Esophagus squamous epithelium (tissue), 5 donors: ENCODE measurements at regions not wholly inside any gene's neighbourhood (a gene's known extent, or its start where the extent isn't known, plus 50 kb on each side); places are given as distances from the start of the nearest gene placed in this dataset.

Experiments
- DNase-seq: peaks from one replicate; lab custom pipeline; 2025; lab: John Stamatoyannopoulos, UW
- H3K27ac ChIP-seq, 4 donors: fragments of 200-600 bp; sonication (generic); one replicate each; pipeline ENCODE4 v1.5.1; 2016 to 2019; ENCODE audit warnings: mild to moderate bottlenecking in 1 of 4
- H3K27me3 ChIP-seq, 4 donors: fragments of 200-600 bp; sonication (generic); 1 replicate in 3 of 4; 2 replicates in 1 of 4; pipeline versions ENCODE4 v1.5.1 to v1.6.0; 2017 to 2021; ENCODE audit warnings: antibody characterized with exemption in 1 of 4
- H3K36me3 ChIP-seq, 3 donors: fragments of 200-600 bp; sonication (generic); one replicate each; pipeline ENCODE4 v1.5.1; 2016 to 2019
- H3K4me1 ChIP-seq, 3 donors: fragments of 200-600 bp; sonication (generic); one replicate each; pipeline ENCODE4 v1.5.1; 2017 to 2019
- H3K4me3 ChIP-seq, 4 donors: fragments of 200-600 bp; sonication (generic); 1 replicate in 3 of 4; 2 replicates in 1 of 4; pipeline ENCODE4 v1.5.1; 2016 to 2019; ENCODE audit warnings: mild to moderate bottlenecking in 2 of 4, moderate library complexity in 1 of 4
- H3K9me3 ChIP-seq, 3 donors: fragments of 200-600 bp; sonication (generic); one replicate each; pipeline ENCODE4 v1.5.1; 2016 to 2019
- CTCF ChIP-seq, 6 experiments: fragments of 450-650 bp in 4 of 6; fragments of 200-600 bp in 2 of 6; sonication (generic) in 2 of 6; IDR thresholded peaks; one replicate each; pipeline ENCODE4 v1.5.1; 2016 to 2019; ENCODE audit warnings: antibody characterized with exemption in 6 of 6, mild to moderate bottlenecking in 4 of 6, moderate library complexity in 4 of 6
- POLR2A ChIP-seq, 4 donors: fragments of 450-650 bp; IDR thresholded peaks; one replicate each; pipeline ENCODE4 v1.6.1; 2017; ENCODE audit warnings: antibody characterized with exemption in 4 of 4, mild to moderate bottlenecking in 4 of 4, moderate library complexity in 3 of 4
- WGBS, 2 donors: methylation state at CpG; one replicate each; pipeline ENCODE4 v1.1.5; 2018; 5-methylcytosine and 5-hydroxymethylcytosine counted together
- intact Hi-C: fragments of 100-400 bp; cut with DNase I; formaldehyde crosslinking; loops from one replicate; pipeline ENCODE4 v1.15.0; 2022
- donor health status: DM: yes; HTN: yes; CAD: no.

GRCh38 chr3:162641907-162642306 is 1145.3 kb downstream of the OTOL1 start:
- H3K9me3 ChIP-seq: peaks cover 0 to 6% (median 0%) of the 10 kb centered on the region in 3 donors
- TF ChIP-seq POLR2A (IDR thresholded peaks at IDR 0.05) (no peak), CTCF (IDR thresholded peaks at IDR 0.05) (no peak)
- intact Hi-C loops: no loop called here

GRCh38 chr3:162643245-162643644 is 1146.6 kb downstream of the OTOL1 start:
- H3K4me1 ChIP-seq: no peaks in the 10 kb centered on the region
- TF ChIP-seq POLR2A (IDR thresholded peaks at IDR 0.05) (no peak), CTCF (IDR thresholded peaks at IDR 0.05) (no peak)
- WGBS, 2 donors: 39 to 75% methylated on average over 2 of the region's 2 CpGs
- intact Hi-C loops: no loop called here
- no peak overlapping the region for H3K27ac ChIP-seq
- H3K36me3 ChIP-seq: no peaks in the 10 kb centered on the region
- H3K27me3 ChIP-seq: no peaks in the 10 kb centered on the region
- DNase-seq: no peak
- H3K9me3 ChIP-seq: peaks cover 0 to 13% (median 6%) of the 10 kb centered on the region in 3 donors
- no peak overlapping the region for H3K4me3 ChIP-seq

More at GRCh38 chr3:162641907-162642306, 1145.3 kb downstream of the OTOL1 start:
- Histone ChIP-seq H3K27ac (no peak overlapping the region), H3K4me3 (no peak overlapping the region), H3K36me3 (no peaks in the 10 kb centered on the region), H3K4me1 (no peaks in the 10 kb centered on the region), H3K27me3 (no peaks in the 10 kb centered on the region)
- 54 to 64% methylated on average over 2 of the region's 2 CpGs for WGBS, 2 donors
- no peak for DNase-seq

- TF ChIP-seq CTCF (IDR thresholded peaks at IDR 0.05) (no peak), POLR2A (IDR thresholded peaks at IDR 0.05) (no peak)
- intact Hi-C loops: no loop called here
- H3K4me3 ChIP-seq: no peak overlapping the region
- H3K4me1 ChIP-seq: no peaks in the 10 kb centered on the region
- no peaks in the 10 kb centered on the region for H3K36me3 ChIP-seq
- no peaks in the 10 kb centered on the region for H3K27me3 ChIP-seq
- no peak overlapping the region for H3K27ac ChIP-seq
- WGBS, 2 donors: 46 to 77% methylated on average over 2 of the region's 2 CpGs
- peaks cover 0 to 16% (median 0%) of the 10 kb centered on the region in 3 donors for H3K9me3 ChIP-seq
- no peak for DNase-seq
These were observed 1150.7 kb downstream of the OTOL1 start for GRCh38 chr3:162647321-162647720.

GRCh38 chr3:162658003-162658402 is 1161.4 kb downstream of the OTOL1 start:
- 65 to 71% methylated on average over 1 of the region's 1 CpG for WGBS, 2 donors
- H3K4me3 ChIP-seq: no peak overlapping the region
- TF ChIP-seq CTCF (IDR thresholded peaks at IDR 0.05) (no peak), POLR2A (IDR thresholded peaks at IDR 0.05) (no peak)
- no peaks in the 10 kb centered on the region for H3K4me1 ChIP-seq
- no peak overlapping the region for H3K27ac ChIP-seq
- no peaks in the 10 kb centered on the region for H3K9me3 ChIP-seq
- no peaks in the 10 kb centered on the region for H3K27me3 ChIP-seq
- intact Hi-C loops: no loop called here
- no peaks in the 10 kb centered on the region for H3K36me3 ChIP-seq
- no peak for DNase-seq

GRCh38 chr3:162665684-162666391 is 1169.2 kb downstream of the OTOL1 start:
- TF ChIP-seq POLR2A (IDR thresholded peaks at IDR 0.05) (no peak), CTCF (IDR thresholded peaks at IDR 0.05) (no peak)
- 29 to 77% methylated on average over 1 of the region's 1 CpG for WGBS, 2 donors
- no peak for DNase-seq
- no peaks in the 10 kb centered on the region for H3K36me3 ChIP-seq
- H3K27ac ChIP-seq: no peak overlapping the region
- peaks cover 0 to 3% (median 0%) of the 10 kb centered on the region in 3 donors for H3K9me3 ChIP-seq
- H3K4me1 ChIP-seq: no peaks in the 10 kb centered on the region
- no peaks in the 10 kb centered on the region for H3K27me3 ChIP-seq
- intact Hi-C loops: no loop called here
- no peak overlapping the region for H3K4me3 ChIP-seq
